GM12892 (cell line): ENCODE measurements at regions not wholly inside any gene's neighbourhood (a gene's known extent, or its start where the extent isn't known, plus 50 kb on each side); places are given as distances from the start of the nearest gene placed in this dataset.

ENCODE experiments used
- POLR2A ChIP-seq: IDR thresholded peaks from 2 replicates; pipeline ENCODE4 v1.6.1; 2011; ENCODE audit warnings: low read depth, low read length, control low read depth
- POLR2AphosphoS5 ChIP-seq: IDR thresholded peaks from 2 replicates; pipeline ENCODE4 v1.6.1; 2011; ENCODE audit warnings: low read depth, low read length, control low read depth

DNA sequence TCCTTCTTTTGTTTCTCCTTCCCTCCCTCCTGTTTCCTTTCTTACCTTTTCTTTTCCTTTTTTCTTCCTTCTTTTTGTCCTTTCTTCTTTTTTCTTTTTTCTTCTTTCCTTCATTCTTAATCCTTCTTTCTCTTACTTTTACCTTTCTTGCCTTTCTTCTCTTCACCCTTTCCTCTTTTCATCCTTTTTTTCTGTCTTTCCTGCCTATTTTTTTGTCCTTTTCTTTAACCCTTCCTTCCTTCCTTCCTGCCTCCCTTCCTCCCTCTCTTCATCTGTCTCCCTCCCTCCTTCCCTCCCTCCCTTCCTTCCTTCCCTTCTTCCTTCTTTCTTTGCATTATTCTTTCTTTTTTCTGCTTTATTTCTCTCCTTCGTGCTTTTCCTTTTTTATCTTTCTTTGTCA, 160.7 kb downstream of the AXIN2 start:
- TF ChIP-seq POLR2AphosphoS5 (no peak), POLR2A (no peak)
